ENCODE measurements at regions not wholly inside any gene's neighbourhood (a gene's known extent, or its start where the extent isn't known, plus 50 kb on each side); places are given as distances from the start of the nearest gene placed in this dataset.

DNA sequence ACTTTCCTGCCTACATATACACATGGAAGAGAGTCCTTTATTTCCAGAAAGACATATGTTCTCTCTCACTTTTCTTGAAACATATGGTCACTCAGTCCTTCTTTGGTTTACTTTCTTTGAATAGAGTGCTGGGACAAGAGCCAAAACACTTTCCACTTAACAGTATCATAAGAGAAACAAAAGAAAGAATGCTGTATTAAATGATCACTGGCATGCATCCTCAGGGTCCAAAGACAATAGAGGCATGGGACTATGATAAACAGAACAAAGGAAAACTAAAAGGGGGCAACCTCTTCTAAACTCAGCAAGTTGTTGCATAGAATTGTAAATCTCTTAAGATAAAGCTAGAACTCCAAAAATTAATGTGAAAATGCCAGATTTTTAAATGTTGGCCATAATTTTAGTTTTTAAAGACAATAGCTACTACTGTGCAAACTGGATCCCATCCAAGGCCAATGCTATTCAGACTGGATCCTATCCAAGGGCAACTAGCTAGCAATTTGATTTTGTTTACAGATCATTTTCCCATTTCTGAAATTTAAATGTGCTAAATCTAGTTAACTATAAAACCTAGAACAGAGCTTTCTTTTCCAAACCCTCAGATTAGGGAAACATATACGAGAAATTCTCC lies 687.5 kb downstream of the SORCS3 start:
- DNase-seq (ENCODE audit: low spot score): no peak
- TF ChIP-seq, protein P1, sequence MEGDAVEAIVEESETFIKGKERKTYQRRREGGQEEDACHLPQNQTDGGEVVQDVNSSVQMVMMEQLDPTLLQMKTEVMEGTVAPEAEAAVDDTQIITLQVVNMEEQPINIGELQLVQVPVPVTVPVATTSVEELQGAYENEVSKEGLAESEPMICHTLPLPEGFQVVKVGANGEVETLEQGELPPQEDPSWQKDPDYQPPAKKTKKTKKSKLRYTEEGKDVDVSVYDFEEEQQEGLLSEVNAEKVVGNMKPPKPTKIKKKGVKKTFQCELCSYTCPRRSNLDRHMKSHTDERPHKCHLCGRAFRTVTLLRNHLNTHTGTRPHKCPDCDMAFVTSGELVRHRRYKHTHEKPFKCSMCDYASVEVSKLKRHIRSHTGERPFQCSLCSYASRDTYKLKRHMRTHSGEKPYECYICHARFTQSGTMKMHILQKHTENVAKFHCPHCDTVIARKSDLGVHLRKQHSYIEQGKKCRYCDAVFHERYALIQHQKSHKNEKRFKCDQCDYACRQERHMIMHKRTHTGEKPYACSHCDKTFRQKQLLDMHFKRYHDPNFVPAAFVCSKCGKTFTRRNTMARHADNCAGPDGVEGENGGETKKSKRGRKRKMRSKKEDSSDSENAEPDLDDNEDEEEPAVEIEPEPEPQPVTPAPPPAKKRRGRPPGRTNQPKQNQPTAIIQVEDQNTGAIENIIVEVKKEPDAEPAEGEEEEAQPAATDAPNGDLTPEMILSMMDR (IDR thresholded peaks at IDR 0.05; ENCODE audit: extremely low read depth, missing control alignments): no peak

Data from GM20000 (cell line).